Activated CD8-positive, alpha-beta memory T cell treated with anti-CD3 and anti-CD28 coated beads for 4 hours (primary cell): ENCODE measurements at regions not wholly inside any gene's neighbourhood (a gene's known extent, or its start where the extent isn't known, plus 50 kb on each side); places are given as distances from the start of the nearest gene placed in this dataset.

Experiments used
- DNase-seq, 2 donors: peaks; one replicate each; pipeline ENCODE4 v3.0.0-alpha.2; 2020; ENCODE audit warnings: low read depth in 2 of 2

- no peak for DNase-seq
These were observed 248.8 kb downstream of the ERMARD start for GRCh38 chr6:170000071-170000843.

- no peak for DNase-seq
These were observed 247.9 kb downstream of the ERMARD start for GRCh38 chr6:169999367-169999766.

- no peak for DNase-seq
These were observed 247.0 kb downstream of the ERMARD start for GRCh38 chr6:169998457-169998856.

GRCh38 chr6:169997930-169998218 lies 246.5 kb downstream of the ERMARD start:
- no peak for DNase-seq

GRCh38 chr6:169997187-169997929 lies 245.9 kb downstream of the ERMARD start:
- DNase-seq, result no peak

GRCh38 chr6:169996378-169997051 lies 245.1 kb downstream of the ERMARD start:
- DNase-seq, result no peak

- DNase-seq, result no peak
These were observed 243.3 kb downstream of the ERMARD start for GRCh38 chr6:169994739-169995138.

- DNase-seq, result no peak
These were observed 242.5 kb downstream of the ERMARD start for GRCh38 chr6:169993861-169994481.

- no peak for DNase-seq
These were observed 240.5 kb downstream of the ERMARD start for GRCh38 chr6:169991913-169992312.

GRCh38 chr6:169991031-169991390 lies 239.6 kb downstream of the ERMARD start:
- DNase-seq, result no peak

- DNase-seq, result no peak
These were observed 238.9 kb downstream of the ERMARD start for GRCh38 chr6:169990095-169991030.

GRCh38 chr6:169989594-169989993 lies 238.2 kb downstream of the ERMARD start:
- no peak for DNase-seq

- no peak for DNase-seq
These were observed 237.5 kb downstream of the ERMARD start for GRCh38 chr6:169988769-169989550.

GRCh38 chr6:169986848-169987498 lies 235.6 kb downstream of the ERMARD start:
- DNase-seq, result no peak

- no peak for DNase-seq
These were observed 234.9 kb downstream of the ERMARD start for GRCh38 chr6:169986171-169986847.

- DNase-seq, result no peak
These were observed 233.9 kb downstream of the ERMARD start for GRCh38 chr6:169985121-169986015.

- no peak for DNase-seq
These were observed 233.0 kb downstream of the ERMARD start for GRCh38 chr6:169984181-169985120.
